Adrenal gland (tissue), 9 donors: ENCODE measurements at regions not wholly inside any gene's neighbourhood (a gene's known extent, or its start where the extent isn't known, plus 50 kb on each side); places are given as distances from the start of the nearest gene placed in this dataset.

ENCODE experiments used
- DNase-seq, 7 donors: peaks; one replicate each; pipeline ENCODE4 v3.0.0-alpha.2; 2019 to 2020
- H3K27ac ChIP-seq, 5 donors: fragments of 200-600 bp; sonication (generic) in 4 of 5; 1 replicate in 3 of 5; 2 replicates in 2 of 5; pipeline versions ENCODE4 v1.5.1 to v1.8.0; 2016 to 2020; ENCODE audit warnings: mild to moderate bottlenecking in 1 of 5
- H3K27me3 ChIP-seq: fragments of 200-600 bp; 2 replicates; pipeline ENCODE4 v1.8.0; 2021
- H3K36me3 ChIP-seq, 2 donors: fragments of 200-600 bp; replicated peaks in 1 of 2; 1 replicate in 1 of 2; 2 replicates in 1 of 2; pipeline versions ENCODE4 v1.5.1 to v1.8.0; 2018 to 2022
- H3K4me1 ChIP-seq, 2 donors: fragments of 200-600 bp; replicated peaks in 1 of 2; 1 replicate in 1 of 2; 2 replicates in 1 of 2; pipeline versions ENCODE4 v1.5.1 to v1.8.0; 2018 to 2021
- H3K4me3 ChIP-seq, 4 donors: fragments of 200-600 bp; sonication (generic) in 3 of 4; one replicate each; pipeline ENCODE4 v1.5.1; 2016 to 2018
- H3K9me3 ChIP-seq, 3 donors: fragments of 200-600 bp; sonication (generic) in 1 of 3; replicated peaks in 1 of 3; 1 replicate in 2 of 3; 2 replicates in 1 of 3; pipeline versions ENCODE4 v1.5.1 to v1.8.0; 2016 to 2021
- CTCF ChIP-seq, 6 experiments: fragments of 450-650 bp in 4 of 6; fragments of 200-600 bp in 2 of 6; sonication (generic) in 1 of 6; IDR thresholded peaks; 1 replicate in 5 of 6; 2 replicates in 1 of 6; pipeline versions ENCODE4 v1.5.1 to v1.8.0; 2016 to 2021; ENCODE audit warnings: antibody characterized with exemption in 6 of 6, mild to moderate bottlenecking in 2 of 6, moderate library complexity in 1 of 6
- POLR2A ChIP-seq, 2 donors: fragments of 450-650 bp; IDR thresholded peaks; one replicate each; pipeline ENCODE4 v1.6.1; 2017; ENCODE audit warnings: antibody characterized with exemption in 2 of 2, mild to moderate bottlenecking in 2 of 2, moderate library complexity in 1 of 2
- WGBS, 4 donors: extraction: QIAGEN DNeasy Blood & Tissue Kit in 2 of 4; methylation state at CpG; one replicate each; pipeline versions ENCODE4 v1.1.5 to v1.1.7; 2013 to 2017; 5-methylcytosine and 5-hydroxymethylcytosine counted together
- intact Hi-C, 2 donors: fragments of 100-400 bp; cut with DNase I; formaldehyde crosslinking; loops; one replicate each; pipeline versions ENCODE4 v1.14.1 to v1.15.0; 2022 to 2023
- donor health status: healthy with polysubstance abuse.
- donor health status: Bipolar disorder and iron deficiency.
- donor health status: DM: yes; HTN: yes; CAD: no.
- donor health status: DM: no; HTN: no; CAD: no.
- donor health status: DM: no; HTN: no; CAD: no.

- no peaks in the 10 kb centered on the region for H3K4me1 ChIP-seq
- no peaks in the 10 kb centered on the region for H3K36me3 ChIP-seq
- no peaks in the 10 kb centered on the region for H3K9me3 ChIP-seq
- H3K4me3 ChIP-seq = no peak overlapping the region
- no peak for DNase-seq
- H3K27me3 ChIP-seq = no peaks in the 10 kb centered on the region
- TF ChIP-seq CTCF (IDR thresholded peaks at IDR 0.05) (no peak), POLR2A (IDR thresholded peaks at IDR 0.05) (no peak)
- no peak overlapping the region for H3K27ac ChIP-seq
- intact Hi-C loops = no loop called here
- 66 to 87% (median 74%) methylated on average over 1 of the region's 1 CpG for WGBS, 4 donors
Measured at GRCh38 chr3:107028086-107028485, 349.2 kb upstream of the CCDC54 start.

GRCh38 chr3:107028626-107029025 is 348.6 kb upstream of the CCDC54 start:
- Histone ChIP-seq H3K27me3 (no peaks in the 10 kb centered on the region), H3K36me3 (no peaks in the 10 kb centered on the region), H3K4me3 (no peak overlapping the region), H3K27ac (no peak overlapping the region), H3K4me1 (no peaks in the 10 kb centered on the region), H3K9me3 (no peaks in the 10 kb centered on the region)
- intact Hi-C loops = no loop called here
- 72 to 90% (median 85%) methylated on average over 1 of the region's 1 CpG for WGBS, 4 donors
- DNase-seq = no peak
- no peak for TF ChIP-seq CTCF (IDR thresholded peaks at IDR 0.05)
- no peak for TF ChIP-seq POLR2A (IDR thresholded peaks at IDR 0.05)

- H3K27ac ChIP-seq = no peak overlapping the region
- H3K36me3 ChIP-seq = no peaks in the 10 kb centered on the region
- DNase-seq = no peak
- no peak for TF ChIP-seq POLR2A (IDR thresholded peaks at IDR 0.05)
- no peak for TF ChIP-seq CTCF (IDR thresholded peaks at IDR 0.05)
- WGBS, 4 donors = 83 to 94% (median 85%) methylated on average over 2 of the region's 2 CpGs
- H3K4me1 ChIP-seq = no peaks in the 10 kb centered on the region
- intact Hi-C loops = no loop called here
- H3K27me3 ChIP-seq = no peaks in the 10 kb centered on the region
- no peaks in the 10 kb centered on the region for H3K9me3 ChIP-seq
- no peak overlapping the region for H3K4me3 ChIP-seq
Measured at GRCh38 chr3:107032111-107032510, 345.1 kb upstream of the CCDC54 start.

- H3K36me3 ChIP-seq = no peaks in the 10 kb centered on the region
- no peaks in the 10 kb centered on the region for H3K27me3 ChIP-seq
- no peak for DNase-seq
- TF ChIP-seq POLR2A (IDR thresholded peaks at IDR 0.05) = no peak
- no peak for TF ChIP-seq CTCF (IDR thresholded peaks at IDR 0.05)
- no peak overlapping the region for H3K4me3 ChIP-seq
- WGBS, 4 donors = 72 to 94% (median 89%) methylated on average over 3 of the region's 3 CpGs
- H3K9me3 ChIP-seq = no peaks in the 10 kb centered on the region
- no peak overlapping the region for H3K27ac ChIP-seq
- H3K4me1 ChIP-seq = no peaks in the 10 kb centered on the region
- intact Hi-C loops = no loop called here
Measured at GRCh38 chr3:107034142-107034541, 343.1 kb upstream of the CCDC54 start.
